ENCODE measurements at regions not wholly inside any gene's neighbourhood (a gene's known extent, or its start where the extent isn't known, plus 50 kb on each side); places are given as distances from the start of the nearest gene placed in this dataset.

GRCh38 chr22:22735695-22736611, 91.5 kb downstream of the GGTLC2 start:
- no peak overlapping the region for H3K27ac ChIP-seq
- no peaks in the 10 kb centered on the region for H3K4me1 ChIP-seq
- no peaks in the 10 kb centered on the region for H3K9me3 ChIP-seq
- H3K27me3 ChIP-seq: no peaks in the 10 kb centered on the region
- intact Hi-C loops (cut with DNase I): no loop called here
- TF ChIP-seq CTCF (IDR thresholded peaks at IDR 0.05): no peak
- H3K4me3 ChIP-seq: no peak overlapping the region
- DNase-seq (ENCODE audit: low spot score in 2 of 2): no peak
- no peaks in the 10 kb centered on the region for H3K36me3 ChIP-seq

- Histone ChIP-seq H3K4me3 (no peak overlapping the region), H3K36me3 (no peaks in the 10 kb centered on the region), H3K4me1 (no peaks in the 10 kb centered on the region), H3K9me3 (no peaks in the 10 kb centered on the region), H3K27ac (no peak overlapping the region), H3K27me3 (no peaks in the 10 kb centered on the region)
- no peak for DNase-seq (ENCODE audit: low spot score in 2 of 2)
- no peak for TF ChIP-seq CTCF (IDR thresholded peaks at IDR 0.05)
- intact Hi-C loops (cut with DNase I): no loop called here
Measured at GRCh38 chr22:22737590-22737989, 93.2 kb downstream of the GGTLC2 start.

GRCh38 chr22:22738959-22739585, 94.7 kb downstream of the GGTLC2 start:
- intact Hi-C loops (cut with DNase I): no loop called here
- no peaks in the 10 kb centered on the region for H3K27me3 ChIP-seq
- no peak overlapping the region for H3K27ac ChIP-seq
- no peaks in the 10 kb centered on the region for H3K9me3 ChIP-seq
- H3K4me3 ChIP-seq: no peak overlapping the region
- no peak for DNase-seq (ENCODE audit: low spot score in 2 of 2)
- H3K4me1 ChIP-seq: no peaks in the 10 kb centered on the region
- no peak for TF ChIP-seq CTCF (IDR thresholded peaks at IDR 0.05)
- no peaks in the 10 kb centered on the region for H3K36me3 ChIP-seq

GRCh38 chr22:22740560-22741276, 96.3 kb downstream of the GGTLC2 start:
- no peaks in the 10 kb centered on the region for H3K27me3 ChIP-seq
- no peak for DNase-seq (ENCODE audit: low spot score in 2 of 2)
- no peaks in the 10 kb centered on the region for H3K4me1 ChIP-seq
- no peak overlapping the region for H3K4me3 ChIP-seq
- no peaks in the 10 kb centered on the region for H3K9me3 ChIP-seq
- no peaks in the 10 kb centered on the region for H3K36me3 ChIP-seq
- TF ChIP-seq CTCF (IDR thresholded peaks at IDR 0.05): no peak
- intact Hi-C loops (cut with DNase I): no loop called here
- H3K27ac ChIP-seq: no peak overlapping the region

- DNase-seq (ENCODE audit: low spot score in 2 of 2): no peak
- H3K4me3 ChIP-seq: no peak overlapping the region
- no peaks in the 10 kb centered on the region for H3K4me1 ChIP-seq
- H3K36me3 ChIP-seq: no peaks in the 10 kb centered on the region
- no peak overlapping the region for H3K27ac ChIP-seq
- no peak for TF ChIP-seq CTCF (IDR thresholded peaks at IDR 0.05)
- intact Hi-C loops (cut with DNase I): no loop called here
- H3K27me3 ChIP-seq: no peaks in the 10 kb centered on the region
- H3K9me3 ChIP-seq: no peaks in the 10 kb centered on the region
Measured at GRCh38 chr22:22741843-22742242, 97.4 kb downstream of the GGTLC2 start.

Data from ascending aorta (tissue), 2 donors.